H1 (cell line): ENCODE measurements at regions not wholly inside any gene's neighbourhood (a gene's known extent, or its start where the extent isn't known, plus 50 kb on each side); places are given as distances from the start of the nearest gene placed in this dataset.

Experiments used
- CTCF ChIA-PET: fragments of 300-600 bp; sonication (Branson Sonifier 250); formaldehyde crosslinking; loops from one replicate; lab custom pipeline; 2021; ENCODE audit not compliant: partially characterized antibody; lab: Charles Lee
- POLR2A ChIA-PET: fragments of 300-600 bp; sonication (Branson Sonifier 250); formaldehyde crosslinking; loops from one replicate; lab custom pipeline; 2021; ENCODE audit warnings: inconsistent platforms; ENCODE audit not compliant: partially characterized antibody; lab: Charles Lee
- DNase-seq, 2 experiments: peaks; one replicate each; pipeline versions ENCODE4 v3.0.0 to v3.0.0-alpha.2; 2010 to 2022; ENCODE audit warnings: low spot score in 2 of 2, low read depth in 1 of 2, mixed read lengths in 1 of 2
- FAIRE-seq: peaks from 2 replicates; lab custom pipeline; 2011; peaks lifted over from hg19 to GRCh38; lab: Jason Lieb, UNC
- H2AFZ ChIP-seq: 2 replicates; pipeline ENCODE4 v1.8.1; 2012; ENCODE audit warnings: low read length, inconsistent platforms
- H2AK5ac ChIP-seq: 2 replicates; pipeline ENCODE4 v1.6.1; 2013; ENCODE audit warnings: low read depth, low read length
- H2BK120ac ChIP-seq: replicated peaks from 2 replicates; pipeline ENCODE3; 2013; ENCODE audit warnings: low read depth, low read length, inconsistent platforms
- H2BK12ac ChIP-seq: 2 replicates; pipeline ENCODE4 v1.6.1; 2013; ENCODE audit warnings: low read depth, low read length
- H2BK15ac ChIP-seq: 2 replicates; pipeline ENCODE4 v1.6.1; 2013; ENCODE audit warnings: low read length
- H2BK20ac ChIP-seq: 2 replicates; pipeline ENCODE4 v1.6.1; 2013; ENCODE audit warnings: low read length
- H2BK5ac ChIP-seq: 2 replicates; pipeline ENCODE4 v1.6.1; 2013; ENCODE audit warnings: low read depth, low read length
- H3K14ac ChIP-seq: 2 replicates; pipeline ENCODE4 v1.6.1; 2013; ENCODE audit warnings: inconsistent platforms; ENCODE audit not compliant: insufficient read length
- H3K18ac ChIP-seq: 2 replicates; pipeline ENCODE4 v1.6.1; 2013; ENCODE audit warnings: low read length; ENCODE audit errors: extremely low read depth
- H3K23ac ChIP-seq: 2 replicates; pipeline ENCODE4 v1.6.1; 2013; ENCODE audit warnings: inconsistent platforms; ENCODE audit not compliant: insufficient read length
- H3K23me2 ChIP-seq: 2 replicates; pipeline ENCODE4 v1.6.1; 2013; ENCODE audit warnings: low read depth, low read length
- H3K27ac ChIP-seq: 2 replicates; pipeline ENCODE4 v1.6.1; 2011; ENCODE audit warnings: low read depth, low read length, inconsistent platforms
- H3K27me3 ChIP-seq, 4 experiments: replicated peaks in 1 of 4; 1 replicate in 1 of 4; 2 replicates in 3 of 4; pipeline versions ENCODE4 v1.6.1 to v1.8.1; 2011 to 2013; ENCODE audit warnings: low read length in 3 of 4, mild to moderate bottlenecking in 3 of 4, inconsistent platforms in 2 of 4, mixed read lengths in 2 of 4, moderate library complexity in 1 of 4; ENCODE audit not compliant: control insufficient read depth in 3 of 4, insufficient read depth in 3 of 4; ENCODE audit errors: extremely low read depth in 1 of 4
- H3K36me3 ChIP-seq, 4 experiments: 2 replicates each; pipeline versions ENCODE4 v1.6.1 to v1.8.1; 2011 to 2013; ENCODE audit warnings: mild to moderate bottlenecking in 4 of 4, low read length in 3 of 4, moderate library complexity in 2 of 4, control low read depth in 1 of 4, inconsistent platforms in 1 of 4; ENCODE audit not compliant: insufficient read depth in 4 of 4, control insufficient read depth in 2 of 4
- H3K4ac ChIP-seq: replicated peaks from 2 replicates; pipeline ENCODE3; 2013; ENCODE audit warnings: low read length, low read depth, mixed read lengths, inconsistent platforms; ENCODE audit not compliant: insufficient read length
- H3K4me1 ChIP-seq, 4 experiments: replicated peaks in 1 of 4; 1 replicate in 1 of 4; 2 replicates in 3 of 4; pipeline versions ENCODE4 v1.6.1 to v1.8.1; 2011 to 2013; ENCODE audit warnings: low read length in 3 of 4, inconsistent platforms in 2 of 4, mixed read lengths in 1 of 4; ENCODE audit not compliant: insufficient read depth in 4 of 4, control insufficient read depth in 3 of 4
- H3K4me2 ChIP-seq, 2 experiments: 2 replicates each; pipeline versions ENCODE4 v1.6.1 to v1.8.1; 2011 to 2013; ENCODE audit warnings: low read depth in 2 of 2, low read length in 2 of 2, control low read depth in 1 of 2, inconsistent platforms in 1 of 2, mild to moderate bottlenecking in 1 of 2; ENCODE audit not compliant: insufficient read depth in 1 of 2
- H3K4me3 ChIP-seq, 4 experiments: fragments of 200-600, 300-600 bp in 1 of 4; sonication (generic), shearing (Covaris generic), sonication (Bioruptor Twin) in 1 of 4; 2 replicates each; pipeline versions ENCODE4 v1.5.1 to v1.8.1; 2011 to 2016; ENCODE audit warnings: low read length in 4 of 4, low read depth in 3 of 4, control low read depth in 2 of 4, inconsistent platforms in 2 of 4, mild to moderate bottlenecking in 2 of 4, mixed read lengths in 1 of 4, moderate library complexity in 1 of 4; ENCODE audit not compliant: insufficient read depth in 2 of 4; ENCODE audit errors: extremely low read depth in 1 of 4
- H3K56ac ChIP-seq: replicated peaks from 2 replicates; pipeline ENCODE3; 2013; ENCODE audit warnings: low read depth, mild to moderate bottlenecking, mixed read lengths, low read length, inconsistent platforms; ENCODE audit not compliant: insufficient read length
- H3K79me1 ChIP-seq: 2 replicates; pipeline ENCODE4 v1.6.1; 2013; ENCODE audit warnings: low read depth, low read length, control low read depth
- H3K79me2 ChIP-seq, 2 experiments: 2 replicates each; pipeline versions ENCODE4 v1.6.1 to v1.8.1; 2012 to 2013; ENCODE audit warnings: low read length in 2 of 2, mild to moderate bottlenecking in 2 of 2, inconsistent platforms in 1 of 2; ENCODE audit not compliant: insufficient read depth in 2 of 2, control insufficient read depth in 1 of 2
- H3K9ac ChIP-seq, 4 experiments: replicated peaks in 1 of 4; 1 replicate in 1 of 4; 2 replicates in 3 of 4; pipeline versions ENCODE4 v1.6.1 to v1.8.1; 2011 to 2013; ENCODE audit warnings: low read depth in 3 of 4, low read length in 3 of 4, control low read depth in 2 of 4, mild to moderate bottlenecking in 2 of 4, moderate library complexity in 2 of 4, inconsistent platforms in 1 of 4; ENCODE audit errors: extremely low read depth in 1 of 4
- H3K9me3 ChIP-seq, 2 experiments: 2 replicates each; pipeline versions ENCODE4 v1.6.1 to v1.8.1; 2012 to 2013; ENCODE audit warnings: mild to moderate bottlenecking in 2 of 2, moderate library complexity in 2 of 2, control low read depth in 1 of 2, inconsistent platforms in 1 of 2, low read depth in 1 of 2, low read length in 1 of 2, mixed read lengths in 1 of 2; ENCODE audit not compliant: insufficient read depth in 2 of 2
- H4K20me1 ChIP-seq, 2 experiments: replicated peaks in 1 of 2; 2 replicates each; pipeline versions ENCODE3 to v1.8.1; 2011 to 2013; ENCODE audit warnings: inconsistent platforms in 2 of 2, low read length in 2 of 2, mild to moderate bottlenecking in 1 of 2; ENCODE audit not compliant: insufficient read depth in 2 of 2, control insufficient read depth in 1 of 2
- H4K5ac ChIP-seq: 2 replicates; pipeline ENCODE4 v1.6.1; 2013; ENCODE audit warnings: low read length, low read depth, mixed read lengths, inconsistent platforms; ENCODE audit not compliant: insufficient read length
- H4K8ac ChIP-seq: 2 replicates; pipeline ENCODE4 v1.8.0; 2013; ENCODE audit warnings: mild to moderate bottlenecking, moderate library complexity, low read length, inconsistent platforms; ENCODE audit not compliant: insufficient read depth; ENCODE audit errors: extremely low read depth
- H4K91ac ChIP-seq: replicated peaks from 2 replicates; pipeline ENCODE3; 2013; ENCODE audit warnings: low read length, mixed read lengths, inconsistent platforms; ENCODE audit not compliant: insufficient read length
- ASH2L ChIP-seq: fragments of 200-600, 300-600 bp; sonication (generic); IDR thresholded peaks from one replicate; pipeline ENCODE4 v1.7.1; 2017; ENCODE audit warnings: low read length
- BACH1 ChIP-seq: IDR thresholded peaks from 2 replicates; pipeline ENCODE4 v1.6.1; 2012; ENCODE audit warnings: low read length, improper control_type of control experiment
- CTCF ChIP-seq, 3 experiments: IDR thresholded peaks; 1 replicate in 2 of 3; 2 replicates in 1 of 3; pipeline versions ENCODE4 v1.5.1 to v1.6.1; 2011; ENCODE audit warnings: low read length in 3 of 3, mild to moderate bottlenecking in 3 of 3, inconsistent platforms in 2 of 3, low read depth in 1 of 3, moderate library complexity in 1 of 3; ENCODE audit not compliant: insufficient read depth in 1 of 3; ENCODE audit errors: control extremely low read depth in 1 of 3
- HDAC2 ChIP-seq, 2 experiments: fragments of 300-600 bp in 1 of 2; sonication (generic) in 1 of 2; IDR thresholded peaks; 2 replicates each; pipeline ENCODE4 v1.6.1; 2011 to 2012; ENCODE audit warnings: low read depth in 2 of 2, low read length in 2 of 2, mild to moderate bottlenecking in 2 of 2, moderate library complexity in 2 of 2, borderline replicate concordance in 1 of 2, inconsistent platforms in 1 of 2
- RNF2 ChIP-seq: fragments of 200-900, 300-1000 bp; sonication (generic); IDR thresholded peaks from 2 replicates; pipeline ENCODE4 v1.7.1; 2016; ENCODE audit warnings: borderline replicate concordance, low read depth, mild to moderate bottlenecking, antibody characterized with exemption, low read length; ENCODE audit not compliant: poor library complexity, severe bottlenecking; ENCODE audit errors: missing control alignments
- SAP30 ChIP-seq: fragments of 300-600 bp; sonication (generic); IDR thresholded peaks from 2 replicates; pipeline ENCODE4 v1.7.1; 2012; ENCODE audit warnings: low read length, moderate library complexity, mild to moderate bottlenecking, inconsistent platforms; ENCODE audit not compliant: insufficient read depth, insufficient replicate concordance
- SIN3A ChIP-seq, 2 experiments: IDR thresholded peaks in 1 of 2; conservative IDR thresholded peaks in 1 of 2; 2 replicates each; pipeline ENCODE4 v1.6.1; 2011 to 2012; ENCODE audit warnings: low read length in 2 of 2, improper control_type of control experiment in 1 of 2, low read depth in 1 of 2, mild to moderate bottlenecking in 1 of 2
- TAF7 ChIP-seq: optimal IDR thresholded peaks from 2 replicates; pipeline ENCODE3; 2011; ENCODE audit warnings: low read depth, mild to moderate bottlenecking, inconsistent platforms, low read length, moderate library complexity, borderline replicate concordance
- YY1 ChIP-seq: IDR thresholded peaks from 2 replicates; pipeline ENCODE4 v1.6.1; 2011; ENCODE audit warnings: low read depth, mild to moderate bottlenecking, low read length
- WGBS, 2 experiments: shearing (Covaris generic) in 1 of 2; methylation state at CpG; one replicate each; pipeline versions ENCODE4 v1.1.6 to v1.1.7; 2013 to 2015; ENCODE audit warnings: low lambda C conversion rate in 2 of 2, mixed read lengths in 2 of 2, inconsistent platforms in 1 of 2, low coverage in 1 of 2, missing lambda C conversion rate in 1 of 2; ENCODE audit not compliant: insufficient replicate concordance in 2 of 2, insufficient coverage in 1 of 2, insufficient read length in 1 of 2; ENCODE audit errors: extremely low coverage in 1 of 2, missing lambda C conversion rate in 1 of 2; 5-methylcytosine and 5-hydroxymethylcytosine counted together

- H2AK5ac ChIP-seq, result no peak overlapping the region
- H2BK5ac ChIP-seq, result no peak overlapping the region
- no peak overlapping the region for H3K9ac ChIP-seq
- H3K14ac ChIP-seq, result no peak overlapping the region
- no peak overlapping the region for H4K5ac ChIP-seq
- H3K27me3 ChIP-seq, result no peaks in the 10 kb centered on the region
- no peaks in the 10 kb centered on the region for H3K79me2 ChIP-seq
- no peak overlapping the region for H4K8ac ChIP-seq
- no peak overlapping the region for H4K91ac ChIP-seq
- FAIRE-seq, result no peak
- H2AFZ ChIP-seq, result no peak overlapping the region
- POLR2A ChIA-PET, result no interaction called here
- H3K79me1 ChIP-seq, result no peaks in the 10 kb centered on the region
- TF ChIP-seq CTCF (IDR thresholded peaks at IDR 0.05; ENCODE audit: control extremely low read depth in 1 of 3, insufficient read depth in 1 of 3, low read depth in 1 of 3, low read length in 3 of 3) (no peak), RNF2 (no peak), TAF7 (no peak), YY1 (no peak), ASH2L (no peak), BACH1 (no peak), SIN3A (conservative IDR thresholded peaks at IDR 0.05 in 1 of 2, IDR thresholded peaks at IDR 0.05 in 1 of 2; ENCODE audit: low read depth in 1 of 2, low read length in 2 of 2) (no peak), SAP30 (no peak), HDAC2 (IDR thresholded peaks at IDR 0.05; ENCODE audit: borderline replicate concordance in 1 of 2, low read depth in 2 of 2, low read length in 2 of 2) (no peak)
- TF ChIP-seq, all 59 proteins: peak for 0
- H3K23ac ChIP-seq, result no peak overlapping the region
- no peak overlapping the region for H2BK120ac ChIP-seq
- H3K9me3 ChIP-seq, result peaks cover 73 to 95% of the 10 kb centered on the region in 2 experiments
- no peaks in the 10 kb centered on the region for H4K20me1 ChIP-seq
- H3K23me2 ChIP-seq, result no peaks in the 10 kb centered on the region; the same call in 1 of the 2 replicates
- no peak overlapping the region for H2BK20ac ChIP-seq
- H3K56ac ChIP-seq, result no peak overlapping the region
- no peak overlapping the region for H3K4ac ChIP-seq
- no peak overlapping the region for H2BK15ac ChIP-seq
- H3K4me1 ChIP-seq, result no peaks in the 10 kb centered on the region
- WGBS, 2 experiments, result 86% methylated on average over 11 of the region's 12 CpGs; no CpG with 5 or more reads in 1 of the 2 experiments
- H2BK12ac ChIP-seq, result no peak overlapping the region
- no peak overlapping the region for H3K18ac ChIP-seq
- CTCF ChIA-PET, result interaction anchor here (0.6 kb wide), 1 partner anchor 1350 kb away, joined by 3 read pairs; no protein-coding TSS in a partner anchor
- H3K27ac ChIP-seq, result no peak overlapping the region
- H3K4me2 ChIP-seq, result no peak overlapping the region
- no peak for DNase-seq
- no peak overlapping the region for H3K4me3 ChIP-seq
- no peaks in the 10 kb centered on the region for H3K36me3 ChIP-seq
Observed at GRCh38 chr7:63040336-63040735, 958.3 kb upstream of the ZNF722 start.
